ENCODE measurements at regions not wholly inside any gene's neighbourhood (a gene's known extent, or its start where the extent isn't known, plus 50 kb on each side); places are given as distances from the start of the nearest gene placed in this dataset.

DNA sequence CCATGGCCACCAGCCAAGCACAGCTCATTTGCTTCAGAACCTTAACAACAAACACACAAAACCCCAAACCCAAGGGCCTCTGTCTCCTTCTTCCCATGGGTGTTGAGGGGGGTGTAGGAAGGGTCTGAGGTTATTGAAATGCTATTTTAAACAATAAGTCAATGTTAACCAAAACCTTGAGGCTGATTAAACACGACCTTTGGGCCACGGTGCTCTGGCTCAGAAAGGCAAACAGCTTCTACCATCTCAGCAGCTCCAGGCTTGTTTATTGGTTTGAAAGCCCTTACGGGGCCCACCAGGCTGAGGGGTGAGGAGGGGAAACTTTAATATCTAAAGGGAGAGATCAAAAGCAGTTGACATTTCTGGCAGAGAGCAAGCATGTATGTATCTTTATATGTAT is 185.7 kb upstream of the IRX6 start:
- Histone ChIP-seq H3K4me2 (ENCODE audit: low read length) (no peak overlapping the region), H3K9me2 (replicated peaks; ENCODE audit: control insufficient read depth, low read length) (no peaks in the 10 kb centered on the region)
- no peak for TF ChIP-seq EZH2phosphoT487 (IDR thresholded peaks at IDR 0.05; ENCODE audit: borderline replicate concordance, low read length)
- TF ChIP-seq, protein P1, sequence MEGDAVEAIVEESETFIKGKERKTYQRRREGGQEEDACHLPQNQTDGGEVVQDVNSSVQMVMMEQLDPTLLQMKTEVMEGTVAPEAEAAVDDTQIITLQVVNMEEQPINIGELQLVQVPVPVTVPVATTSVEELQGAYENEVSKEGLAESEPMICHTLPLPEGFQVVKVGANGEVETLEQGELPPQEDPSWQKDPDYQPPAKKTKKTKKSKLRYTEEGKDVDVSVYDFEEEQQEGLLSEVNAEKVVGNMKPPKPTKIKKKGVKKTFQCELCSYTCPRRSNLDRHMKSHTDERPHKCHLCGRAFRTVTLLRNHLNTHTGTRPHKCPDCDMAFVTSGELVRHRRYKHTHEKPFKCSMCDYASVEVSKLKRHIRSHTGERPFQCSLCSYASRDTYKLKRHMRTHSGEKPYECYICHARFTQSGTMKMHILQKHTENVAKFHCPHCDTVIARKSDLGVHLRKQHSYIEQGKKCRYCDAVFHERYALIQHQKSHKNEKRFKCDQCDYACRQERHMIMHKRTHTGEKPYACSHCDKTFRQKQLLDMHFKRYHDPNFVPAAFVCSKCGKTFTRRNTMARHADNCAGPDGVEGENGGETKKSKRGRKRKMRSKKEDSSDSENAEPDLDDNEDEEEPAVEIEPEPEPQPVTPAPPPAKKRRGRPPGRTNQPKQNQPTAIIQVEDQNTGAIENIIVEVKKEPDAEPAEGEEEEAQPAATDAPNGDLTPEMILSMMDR (IDR thresholded peaks at IDR 0.05; ENCODE audit: low read depth, low read length, poor library complexity, severe bottlenecking) = no peak

DNA sequence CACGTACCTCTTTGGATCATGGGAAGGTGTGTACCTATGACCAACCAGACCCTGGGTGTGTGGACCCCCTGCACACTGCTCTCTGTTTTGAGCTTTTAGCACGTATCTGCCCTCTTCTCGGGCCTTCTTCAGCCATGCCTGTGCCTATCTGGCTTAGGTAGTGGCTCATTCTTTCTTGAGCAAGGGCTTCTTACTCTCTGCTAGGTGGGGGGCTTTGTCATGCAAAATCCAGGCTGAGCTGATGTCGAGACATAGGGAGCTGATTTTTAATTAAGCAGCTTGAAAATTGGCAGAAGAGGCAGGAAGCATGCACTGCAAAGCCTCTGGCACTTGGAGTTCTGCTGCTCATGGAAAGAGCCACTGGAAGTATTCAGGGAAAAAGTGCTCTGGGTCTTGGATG is 181.6 kb upstream of the IRX6 start:
- no peaks in the 10 kb centered on the region for H3K27me3 ChIP-seq (ENCODE audit: control insufficient read depth, low read length)
- no peaks in the 10 kb centered on the region for H4K20me1 ChIP-seq (ENCODE audit: control insufficient read depth, insufficient read depth, low read depth, low read length)

More for the DNA sequence above, 185.7 kb upstream of the IRX6 start:
- Histone ChIP-seq H4K20me1 (ENCODE audit: control insufficient read depth, insufficient read depth, low read depth, low read length) (no peaks in the 10 kb centered on the region), H3F3A (ENCODE audit: control insufficient read depth, insufficient read depth) (no peaks in the 10 kb centered on the region), H3K27me3 (ENCODE audit: control insufficient read depth, low read length) (no peaks in the 10 kb centered on the region), H3K79me2 (ENCODE audit: control insufficient read depth, low read length) (no peaks in the 10 kb centered on the region), H3K4me1 (ENCODE audit: control insufficient read depth, low read length) (no peaks in the 10 kb centered on the region), H3K9me3 (ENCODE audit: control insufficient read depth, insufficient read depth, low read length) (no peaks in the 10 kb centered on the region), H3K36me3 (ENCODE audit: control insufficient read depth, low read length) (no peaks in the 10 kb centered on the region), H3K4me3 (ENCODE audit: low read length) (no peak overlapping the region), H3K27ac (ENCODE audit: low read depth, low read length) (no peak overlapping the region)

DNA sequence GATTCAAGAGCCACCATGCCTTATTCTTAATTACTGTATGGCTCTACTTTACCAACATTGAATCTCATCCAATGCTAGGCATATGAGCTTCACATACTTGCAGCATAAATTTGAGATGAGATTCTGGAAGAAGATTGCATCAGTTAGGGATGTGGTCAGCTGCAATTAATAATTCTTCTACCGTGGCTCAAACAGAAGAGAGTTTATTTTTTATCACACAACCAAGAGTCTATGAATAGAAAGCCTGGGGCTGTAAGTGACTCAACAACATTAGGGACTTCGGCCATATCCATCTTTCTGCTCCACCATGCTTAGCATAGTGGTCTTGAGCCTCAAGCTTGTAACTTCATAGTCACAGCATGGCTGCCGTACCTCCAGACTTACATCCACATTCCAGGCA is 179.4 kb upstream of the IRX6 start:
- H3K9me3 ChIP-seq (ENCODE audit: control insufficient read depth, insufficient read depth, low read length) = no peaks in the 10 kb centered on the region
- no peaks in the 10 kb centered on the region for H3K27me3 ChIP-seq (ENCODE audit: control insufficient read depth, low read length)
- H3K36me3 ChIP-seq (ENCODE audit: control insufficient read depth, low read length) = no peaks in the 10 kb centered on the region
- no peaks in the 10 kb centered on the region for H3K9me2 ChIP-seq (replicated peaks; ENCODE audit: control insufficient read depth, low read length)
- TF ChIP-seq, protein P1 (IDR thresholded peaks at IDR 0.05; ENCODE audit: low read depth, low read length, poor library complexity, severe bottlenecking) = no peak
- H3K4me1 ChIP-seq (ENCODE audit: control insufficient read depth, low read length) = no peaks in the 10 kb centered on the region
- no peak overlapping the region for H3K4me3 ChIP-seq (ENCODE audit: low read length)
- H3F3A ChIP-seq (ENCODE audit: control insufficient read depth, insufficient read depth) = no peaks in the 10 kb centered on the region
- no peaks in the 10 kb centered on the region for H4K20me1 ChIP-seq (ENCODE audit: control insufficient read depth, insufficient read depth, low read depth, low read length)
- H3K4me2 ChIP-seq (ENCODE audit: low read length) = no peak overlapping the region
- no peaks in the 10 kb centered on the region for H3K79me2 ChIP-seq (ENCODE audit: control insufficient read depth, low read length)
- no peak overlapping the region for H3K27ac ChIP-seq (ENCODE audit: low read depth, low read length)

More for the DNA sequence above, 181.6 kb upstream of the IRX6 start:
- H3K36me3 ChIP-seq (ENCODE audit: control insufficient read depth, low read length) = no peaks in the 10 kb centered on the region
- TF ChIP-seq, protein P1 (IDR thresholded peaks at IDR 0.05; ENCODE audit: low read depth, low read length, poor library complexity, severe bottlenecking) = no peak
- no peak for TF ChIP-seq EZH2phosphoT487 (IDR thresholded peaks at IDR 0.05; ENCODE audit: borderline replicate concordance, low read length)
- no peak overlapping the region for H3K27ac ChIP-seq (ENCODE audit: low read depth, low read length)
- H3K9me3 ChIP-seq (ENCODE audit: control insufficient read depth, insufficient read depth, low read length) = no peaks in the 10 kb centered on the region
- H3K9me2 ChIP-seq (replicated peaks; ENCODE audit: control insufficient read depth, low read length) = no peaks in the 10 kb centered on the region
- H3F3A ChIP-seq (ENCODE audit: control insufficient read depth, insufficient read depth) = no peaks in the 10 kb centered on the region
- H3K79me2 ChIP-seq (ENCODE audit: control insufficient read depth, low read length) = no peaks in the 10 kb centered on the region
- H3K4me1 ChIP-seq (ENCODE audit: control insufficient read depth, low read length) = no peaks in the 10 kb centered on the region
- no peak overlapping the region for H3K4me2 ChIP-seq (ENCODE audit: low read length)
- H3K4me3 ChIP-seq (ENCODE audit: low read length) = no peak overlapping the region

All from DOHH2 (cell line).